ENCODE measurements at regions not wholly inside any gene's neighbourhood (a gene's known extent, or its start where the extent isn't known, plus 50 kb on each side); places are given as distances from the start of the nearest gene placed in this dataset.

DNA sequence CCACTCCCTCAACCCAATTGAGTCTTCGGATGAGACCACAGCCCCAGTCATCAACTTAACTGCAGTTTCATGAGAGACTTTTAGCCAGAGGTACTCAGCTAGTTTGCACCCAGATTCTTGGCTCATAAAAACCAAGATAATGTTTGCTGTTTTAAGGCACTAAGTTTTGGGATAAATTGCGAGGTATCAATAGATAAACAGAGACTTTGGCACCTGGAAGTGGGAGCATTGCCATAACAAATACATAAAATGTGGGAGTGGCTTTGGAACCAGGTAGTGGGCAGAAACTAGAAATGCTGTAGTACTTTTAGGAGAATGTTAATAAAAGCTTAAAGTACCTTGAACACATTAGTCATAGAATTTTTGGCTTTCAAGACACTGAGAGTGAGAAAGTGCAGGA lies 439.8 kb downstream of the SH3GL2 start:
- no peaks in the 10 kb centered on the region for H3K4me1 Mint-ChIP-seq (ENCODE audit: low read depth)
- H3K27me3 Mint-ChIP-seq (ENCODE audit: low read depth): no peaks in the 10 kb centered on the region
- ChIA-PET POLR2A (no interaction called here), CTCF (no interaction called here)
- H3K36me3 Mint-ChIP-seq (ENCODE audit: low read depth): no peaks in the 10 kb centered on the region
- DNase-seq: no peak
- peaks cover 9% of the 10 kb centered on the region for H3K9me3 Mint-ChIP-seq (ENCODE audit: insufficient read depth)
- H3K4me3 Mint-ChIP-seq: no peak overlapping the region
- no peak for ATAC-seq
- no peak overlapping the region for H3K27ac Mint-ChIP-seq

- no peak for ATAC-seq
- CTCF ChIA-PET: no interaction called here
- DNase-seq: no peak
These were observed 441.4 kb downstream of the SH3GL2 start for GRCh38 chr9:18020121-18020745.

GRCh38 chr9:18022642-18023041 lies 443.8 kb downstream of the SH3GL2 start:
- H3K9me3 Mint-ChIP-seq (ENCODE audit: insufficient read depth): peaks cover 4% of the 10 kb centered on the region
- no peak overlapping the region for H3K4me3 Mint-ChIP-seq
- POLR2A ChIA-PET: no interaction called here
- no peak overlapping the region for H3K27ac Mint-ChIP-seq
- no peaks in the 10 kb centered on the region for H3K36me3 Mint-ChIP-seq (ENCODE audit: low read depth)
- ATAC-seq: no peak
- DNase-seq: no peak
- H3K27me3 Mint-ChIP-seq (ENCODE audit: low read depth): no peaks in the 10 kb centered on the region
- H3K4me1 Mint-ChIP-seq (ENCODE audit: low read depth): no peaks in the 10 kb centered on the region
- CTCF ChIA-PET: no interaction called here

More at GRCh38 chr9:18020121-18020745, 441.4 kb downstream of the SH3GL2 start:
- Mint-ChIP-seq H3K4me3 (no peak overlapping the region), H3K27ac (no peak overlapping the region), H3K27me3 (ENCODE audit: low read depth) (no peaks in the 10 kb centered on the region), H3K4me1 (ENCODE audit: low read depth) (no peaks in the 10 kb centered on the region), H3K9me3 (ENCODE audit: insufficient read depth) (peaks cover 9% of the 10 kb centered on the region), H3K36me3 (ENCODE audit: low read depth) (no peaks in the 10 kb centered on the region)
- POLR2A ChIA-PET: no interaction called here

- H3K27me3 Mint-ChIP-seq (ENCODE audit: low read depth): no peaks in the 10 kb centered on the region
- H3K4me3 Mint-ChIP-seq: no peak overlapping the region
- no peaks in the 10 kb centered on the region for H3K36me3 Mint-ChIP-seq (ENCODE audit: low read depth)
- ATAC-seq (no peak), DNase-seq (no peak)
- H3K4me1 Mint-ChIP-seq (ENCODE audit: low read depth): no peaks in the 10 kb centered on the region
- peaks cover 3% of the 10 kb centered on the region for H3K9me3 Mint-ChIP-seq (ENCODE audit: insufficient read depth)
- H3K27ac Mint-ChIP-seq: no peak overlapping the region
- ChIA-PET CTCF (no interaction called here), POLR2A (no interaction called here)
These were observed 444.5 kb downstream of the SH3GL2 start for GRCh38 chr9:18023332-18023731.

GRCh38 chr9:18032636-18033035 lies 441.3 kb upstream of the ADAMTSL1 start:
- no peaks in the 10 kb centered on the region for H3K36me3 Mint-ChIP-seq (ENCODE audit: low read depth)
- H3K4me3 Mint-ChIP-seq: no peak overlapping the region
- no peak for DNase-seq
- CTCF ChIA-PET: no interaction called here
- POLR2A ChIA-PET: no interaction called here
- H3K27ac Mint-ChIP-seq: no peak overlapping the region
- no peaks in the 10 kb centered on the region for H3K4me1 Mint-ChIP-seq (ENCODE audit: low read depth)
- ATAC-seq: no peak
- H3K27me3 Mint-ChIP-seq (ENCODE audit: low read depth): no peaks in the 10 kb centered on the region
- H3K9me3 Mint-ChIP-seq (ENCODE audit: insufficient read depth): peaks cover 3% of the 10 kb centered on the region

DNA sequence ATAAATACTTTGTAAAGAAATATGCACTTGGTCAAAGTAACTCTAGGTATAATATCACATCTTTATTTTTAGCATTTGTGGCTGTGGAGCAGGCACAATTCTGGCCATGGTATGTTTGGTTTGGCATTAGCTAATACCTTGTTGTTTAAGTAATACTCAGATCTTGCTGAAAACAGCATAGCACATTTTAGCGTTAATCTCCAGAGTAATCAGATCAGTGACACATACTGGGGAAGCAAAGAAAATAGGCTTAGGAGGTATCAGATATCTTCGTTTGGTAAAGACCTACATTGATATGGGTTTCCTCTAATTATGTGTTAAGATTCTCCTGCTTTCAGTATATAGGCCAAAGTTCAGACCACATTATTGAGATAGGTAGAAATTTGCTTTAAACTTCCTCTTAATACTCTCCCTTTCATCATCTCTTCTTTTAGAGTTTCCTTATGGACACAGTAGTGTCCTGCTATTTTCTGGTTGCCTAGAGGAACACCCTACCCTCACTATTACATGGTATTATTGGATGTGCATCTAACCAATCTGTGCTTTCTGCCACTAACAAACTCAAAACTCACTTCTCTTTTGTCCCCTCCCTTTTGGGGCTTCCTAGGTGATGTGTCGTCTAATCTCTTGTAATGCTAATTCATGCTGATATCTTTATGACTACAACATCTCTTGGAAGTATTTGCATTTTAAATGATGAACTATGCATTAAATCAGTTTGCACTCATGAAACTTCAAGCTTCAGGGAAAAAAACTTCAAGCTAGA lies 437.3 kb upstream of the ADAMTSL1 start:
- POLR2A ChIA-PET: no interaction called here

GRCh38 chr9:18037981-18038380 lies 436.0 kb upstream of the ADAMTSL1 start:
- Mint-ChIP-seq H3K9me3 (ENCODE audit: insufficient read depth) (no peaks in the 10 kb centered on the region), H3K4me3 (no peak overlapping the region), H3K27ac (no peak overlapping the region), H3K27me3 (ENCODE audit: low read depth) (no peaks in the 10 kb centered on the region), H3K4me1 (ENCODE audit: low read depth) (no peaks in the 10 kb centered on the region), H3K36me3 (ENCODE audit: low read depth) (no peaks in the 10 kb centered on the region)
- DNase-seq: no peak
- ChIA-PET POLR2A (no interaction called here), CTCF (no interaction called here)
- no peak for ATAC-seq

More for the DNA sequence above, 437.3 kb upstream of the ADAMTSL1 start:
- DNase-seq (no peak), ATAC-seq (no peak)
- no peaks in the 10 kb centered on the region for H3K36me3 Mint-ChIP-seq (ENCODE audit: low read depth)
- CTCF ChIA-PET: no interaction called here
- H3K4me1 Mint-ChIP-seq (ENCODE audit: low read depth): no peaks in the 10 kb centered on the region
- H3K27ac Mint-ChIP-seq: no peak overlapping the region
- no peaks in the 10 kb centered on the region for H3K27me3 Mint-ChIP-seq (ENCODE audit: low read depth)
- H3K9me3 Mint-ChIP-seq (ENCODE audit: insufficient read depth): no peaks in the 10 kb centered on the region
- H3K4me3 Mint-ChIP-seq: no peak overlapping the region

DNA sequence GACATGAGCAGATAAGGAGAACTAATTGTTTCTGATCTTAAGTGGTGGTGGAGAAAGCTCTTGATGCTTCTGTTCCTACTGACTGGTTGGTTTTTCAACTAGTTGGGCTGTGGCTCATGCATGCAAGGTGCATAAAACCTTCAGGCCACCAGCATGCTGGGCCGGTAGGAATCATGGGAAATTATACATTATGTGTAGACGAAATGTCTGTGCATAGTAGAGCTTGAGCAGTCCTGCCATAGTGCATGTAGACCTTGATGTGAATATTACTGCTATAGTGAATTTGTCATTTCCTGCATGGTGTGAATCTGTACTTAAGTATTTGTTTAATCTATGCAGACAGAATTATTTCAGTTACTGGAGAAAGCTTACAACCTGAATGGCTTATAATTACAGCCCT lies 433.6 kb upstream of the ADAMTSL1 start:
- CTCF ChIA-PET: no interaction called here
- Mint-ChIP-seq H3K4me1 (ENCODE audit: low read depth) (no peaks in the 10 kb centered on the region), H3K4me3 (no peak overlapping the region), H3K36me3 (ENCODE audit: low read depth) (no peaks in the 10 kb centered on the region), H3K27me3 (ENCODE audit: low read depth) (no peaks in the 10 kb centered on the region), H3K9me3 (ENCODE audit: insufficient read depth) (no peaks in the 10 kb centered on the region), H3K27ac (no peak overlapping the region)
- no peak for DNase-seq
- POLR2A ChIA-PET: no interaction called here
- ATAC-seq: no peak

DNA sequence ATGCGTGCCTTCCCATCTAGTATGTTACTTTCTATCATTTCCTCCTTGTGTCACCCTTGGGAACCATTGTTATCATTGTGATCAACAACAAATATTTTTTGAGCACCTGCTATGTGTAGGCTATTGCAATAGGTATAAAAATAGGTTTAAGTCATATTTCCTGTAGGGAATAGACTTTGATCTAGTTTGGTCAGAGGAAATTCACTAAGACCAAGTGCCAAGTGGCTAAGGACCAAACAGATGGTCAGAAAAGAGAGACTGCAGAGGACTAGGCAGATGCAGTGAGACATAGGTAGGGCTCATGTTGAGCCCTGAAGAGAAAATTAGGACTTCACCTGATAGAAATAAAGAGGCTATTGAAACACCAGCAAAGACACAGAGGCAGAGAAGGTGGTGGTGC lies 430.0 kb upstream of the ADAMTSL1 start:
- Mint-ChIP-seq H3K4me1 (ENCODE audit: low read depth) (no peaks in the 10 kb centered on the region), H3K27me3 (ENCODE audit: low read depth) (no peaks in the 10 kb centered on the region), H3K4me3 (no peak overlapping the region), H3K9me3 (ENCODE audit: insufficient read depth) (no peaks in the 10 kb centered on the region), H3K27ac (no peak overlapping the region), H3K36me3 (ENCODE audit: low read depth) (no peaks in the 10 kb centered on the region)
- ChIA-PET POLR2A (no interaction called here), CTCF (no interaction called here)
- no peak for ATAC-seq
- DNase-seq: no peak

DNA sequence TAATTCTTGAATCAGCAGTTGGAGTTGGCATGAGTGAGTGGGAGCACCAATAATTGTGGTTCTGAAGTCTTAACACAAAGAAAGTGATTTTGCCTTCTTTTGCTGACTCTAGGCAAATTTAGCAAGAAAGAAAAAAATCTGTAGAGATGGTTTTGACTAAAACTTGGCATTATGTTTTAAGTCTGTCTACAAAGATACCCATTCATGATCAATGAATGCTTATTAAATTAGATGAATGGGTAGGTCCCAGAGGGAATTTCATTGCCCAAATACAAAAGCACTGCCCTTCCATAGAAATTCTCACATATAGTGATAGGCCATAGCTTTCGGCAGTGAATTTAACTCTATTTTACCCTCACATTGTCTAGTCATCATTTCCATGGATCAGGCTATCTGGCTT lies 428.6 kb upstream of the ADAMTSL1 start:
- ChIA-PET POLR2A (no interaction called here), CTCF (no interaction called here)
- Mint-ChIP-seq H3K27me3 (ENCODE audit: low read depth) (no peaks in the 10 kb centered on the region), H3K27ac (no peak overlapping the region), H3K9me3 (ENCODE audit: insufficient read depth) (no peaks in the 10 kb centered on the region), H3K36me3 (ENCODE audit: low read depth) (no peaks in the 10 kb centered on the region), H3K4me3 (no peak overlapping the region), H3K4me1 (ENCODE audit: low read depth) (no peaks in the 10 kb centered on the region)
- ATAC-seq: no peak
- DNase-seq: no peak

GRCh38 chr9:18046068-18046467 lies 427.9 kb upstream of the ADAMTSL1 start:
- Mint-ChIP-seq H3K27ac (no peak overlapping the region), H3K4me1 (ENCODE audit: low read depth) (no peaks in the 10 kb centered on the region), H3K9me3 (ENCODE audit: insufficient read depth) (no peaks in the 10 kb centered on the region), H3K36me3 (ENCODE audit: low read depth) (no peaks in the 10 kb centered on the region), H3K27me3 (ENCODE audit: low read depth) (no peaks in the 10 kb centered on the region), H3K4me3 (no peak overlapping the region)
- no peak for DNase-seq
- CTCF ChIA-PET: no interaction called here
- POLR2A ChIA-PET: no interaction called here
- no peak for ATAC-seq

- ChIA-PET POLR2A (no interaction called here), CTCF (no interaction called here)
- Mint-ChIP-seq H3K4me1 (ENCODE audit: low read depth) (no peaks in the 10 kb centered on the region), H3K4me3 (no peak overlapping the region), H3K27ac (no peak overlapping the region), H3K9me3 (ENCODE audit: insufficient read depth) (no peaks in the 10 kb centered on the region), H3K27me3 (ENCODE audit: low read depth) (no peaks in the 10 kb centered on the region), H3K36me3 (ENCODE audit: low read depth) (no peaks in the 10 kb centered on the region)
- no peak for DNase-seq
- ATAC-seq: no peak
These were observed 422.3 kb upstream of the ADAMTSL1 start for GRCh38 chr9:18051638-18052037.

GRCh38 chr9:18052060-18052459 lies 421.9 kb upstream of the ADAMTSL1 start:
- no peaks in the 10 kb centered on the region for H3K4me1 Mint-ChIP-seq (ENCODE audit: low read depth)
- no peaks in the 10 kb centered on the region for H3K27me3 Mint-ChIP-seq (ENCODE audit: low read depth)
- CTCF ChIA-PET: no interaction called here
- no peaks in the 10 kb centered on the region for H3K9me3 Mint-ChIP-seq (ENCODE audit: insufficient read depth)
- H3K27ac Mint-ChIP-seq: no peak overlapping the region
- ATAC-seq (no peak), DNase-seq (no peak)
- no peaks in the 10 kb centered on the region for H3K36me3 Mint-ChIP-seq (ENCODE audit: low read depth)
- POLR2A ChIA-PET: no interaction called here
- no peak overlapping the region for H3K4me3 Mint-ChIP-seq
